ENCODE measurements at regions not wholly inside any gene's neighbourhood (a gene's known extent, or its start where the extent isn't known, plus 50 kb on each side); places are given as distances from the start of the nearest gene placed in this dataset.

- DNase-seq (ENCODE audit: low read depth), result no peak
- H3K4me3 ChIP-seq (ENCODE audit: low read length), result no peak overlapping the region
- no peak for TF ChIP-seq CTCF (IDR thresholded peaks at IDR 0.05; ENCODE audit: insufficient read depth, low read depth, low read length, missing control alignments)
These were observed 199.1 kb downstream of the HERPUD2 start for GRCh38 chr7:35495844-35496243.

GRCh38 chr7:35495377-35495776, 199.6 kb downstream of the HERPUD2 start:
- no peak for DNase-seq (ENCODE audit: low read depth)
- H3K4me3 ChIP-seq (ENCODE audit: low read length), result no peak overlapping the region
- no peak for TF ChIP-seq CTCF (IDR thresholded peaks at IDR 0.05; ENCODE audit: insufficient read depth, low read depth, low read length, missing control alignments)

- H3K4me3 ChIP-seq (ENCODE audit: low read length), result no peak overlapping the region
- DNase-seq (ENCODE audit: low read depth), result no peak
- TF ChIP-seq CTCF (IDR thresholded peaks at IDR 0.05; ENCODE audit: insufficient read depth, low read depth, low read length, missing control alignments), result no peak
These were observed 200.5 kb downstream of the HERPUD2 start for GRCh38 chr7:35494407-35494806.

- no peak overlapping the region for H3K4me3 ChIP-seq (ENCODE audit: low read length)
- DNase-seq (ENCODE audit: low read depth), result no peak
- TF ChIP-seq CTCF (IDR thresholded peaks at IDR 0.05; ENCODE audit: insufficient read depth, low read depth, low read length, missing control alignments), result no peak
These were observed 202.3 kb downstream of the HERPUD2 start for GRCh38 chr7:35492451-35493175.

- DNase-seq (ENCODE audit: low read depth), result no peak
These were observed 203.7 kb downstream of the HERPUD2 start for GRCh38 chr7:35491233-35491632.

GRCh38 chr7:35487841-35488240, 207.1 kb downstream of the HERPUD2 start:
- no peak for DNase-seq (ENCODE audit: low read depth)
- H3K4me3 ChIP-seq (ENCODE audit: low read length), result no peak overlapping the region
- no peak for TF ChIP-seq CTCF (IDR thresholded peaks at IDR 0.05; ENCODE audit: insufficient read depth, low read depth, low read length, missing control alignments)

More at GRCh38 chr7:35491233-35491632, 203.7 kb downstream of the HERPUD2 start:
- H3K4me3 ChIP-seq (ENCODE audit: low read length), result no peak overlapping the region
- no peak for TF ChIP-seq CTCF (IDR thresholded peaks at IDR 0.05; ENCODE audit: insufficient read depth, low read depth, low read length, missing control alignments)

- no peak for TF ChIP-seq CTCF (IDR thresholded peaks at IDR 0.05; ENCODE audit: insufficient read depth, low read depth, low read length, missing control alignments)
- DNase-seq (ENCODE audit: low read depth), result no peak
- H3K4me3 ChIP-seq (ENCODE audit: low read length), result no peak overlapping the region
These were observed 207.5 kb downstream of the HERPUD2 start for GRCh38 chr7:35487402-35487801.

Data from epithelial cell of esophagus (primary cell).